ENCODE measurements at regions not wholly inside any gene's neighbourhood (a gene's known extent, or its start where the extent isn't known, plus 50 kb on each side); places are given as distances from the start of the nearest gene placed in this dataset.

DNA sequence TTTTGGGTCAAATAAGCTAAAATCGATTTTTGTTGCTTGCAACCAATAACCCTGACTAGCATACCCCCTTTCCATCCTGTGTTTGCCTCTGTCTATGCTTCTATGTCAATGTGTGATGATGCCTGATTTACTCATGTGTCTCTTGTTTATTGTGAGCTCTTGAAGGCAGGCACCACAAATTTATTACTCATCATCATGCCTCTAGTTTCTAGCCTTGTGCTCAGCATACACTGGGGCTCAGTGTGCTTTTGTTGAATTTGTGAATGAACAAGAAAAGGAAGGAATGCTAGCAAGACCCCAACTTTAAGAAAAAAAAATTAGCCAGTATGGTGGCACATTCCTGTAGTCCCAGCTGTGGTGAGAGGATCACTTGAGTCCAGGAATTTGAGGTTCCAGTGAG lies 119.1 kb upstream of the GPR139 start (continued):
- TF ChIP-seq, protein P1, sequence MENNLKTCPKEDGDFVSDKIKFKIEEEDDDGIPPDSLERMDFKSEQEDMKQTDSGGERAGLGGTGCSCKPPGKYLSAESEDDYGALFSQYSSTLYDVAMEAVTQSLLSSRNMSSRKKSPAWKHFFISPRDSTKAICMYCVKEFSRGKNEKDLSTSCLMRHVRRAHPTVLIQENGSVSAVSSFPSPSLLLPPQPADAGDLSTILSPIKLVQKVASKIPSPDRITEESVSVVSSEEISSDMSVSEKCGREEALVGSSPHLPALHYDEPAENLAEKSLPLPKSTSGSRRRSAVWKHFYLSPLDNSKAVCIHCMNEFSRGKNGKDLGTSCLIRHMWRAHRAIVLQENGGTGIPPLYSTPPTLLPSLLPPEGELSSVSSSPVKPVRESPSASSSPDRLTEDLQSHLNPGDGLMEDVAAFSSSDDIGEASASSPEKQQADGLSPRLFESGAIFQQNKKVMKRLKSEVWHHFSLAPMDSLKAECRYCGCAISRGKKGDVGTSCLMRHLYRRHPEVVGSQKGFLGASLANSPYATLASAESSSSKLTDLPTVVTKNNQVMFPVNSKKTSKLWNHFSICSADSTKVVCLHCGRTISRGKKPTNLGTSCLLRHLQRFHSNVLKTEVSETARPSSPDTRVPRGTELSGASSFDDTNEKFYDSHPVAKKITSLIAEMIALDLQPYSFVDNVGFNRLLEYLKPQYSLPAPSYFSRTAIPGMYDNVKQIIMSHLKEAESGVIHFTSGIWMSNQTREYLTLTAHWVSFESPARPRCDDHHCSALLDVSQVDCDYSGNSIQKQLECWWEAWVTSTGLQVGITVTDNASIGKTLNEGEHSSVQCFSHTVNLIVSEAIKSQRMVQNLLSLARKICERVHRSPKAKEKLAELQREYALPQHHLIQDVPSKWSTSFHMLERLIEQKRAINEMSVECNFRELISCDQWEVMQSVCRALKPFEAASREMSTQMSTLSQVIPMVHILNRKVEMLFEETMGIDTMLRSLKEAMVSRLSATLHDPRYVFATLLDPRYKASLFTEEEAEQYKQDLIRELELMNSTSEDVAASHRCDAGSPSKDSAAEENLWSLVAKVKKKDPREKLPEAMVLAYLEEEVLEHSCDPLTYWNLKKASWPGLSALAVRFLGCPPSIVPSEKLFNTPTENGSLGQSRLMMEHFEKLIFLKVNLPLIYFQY (CRISPR knock-in tag; IDR thresholded peaks at IDR 0.05; ENCODE audit: borderline replicate concordance) = no peak
- TF ChIP-seq, protein P2, sequence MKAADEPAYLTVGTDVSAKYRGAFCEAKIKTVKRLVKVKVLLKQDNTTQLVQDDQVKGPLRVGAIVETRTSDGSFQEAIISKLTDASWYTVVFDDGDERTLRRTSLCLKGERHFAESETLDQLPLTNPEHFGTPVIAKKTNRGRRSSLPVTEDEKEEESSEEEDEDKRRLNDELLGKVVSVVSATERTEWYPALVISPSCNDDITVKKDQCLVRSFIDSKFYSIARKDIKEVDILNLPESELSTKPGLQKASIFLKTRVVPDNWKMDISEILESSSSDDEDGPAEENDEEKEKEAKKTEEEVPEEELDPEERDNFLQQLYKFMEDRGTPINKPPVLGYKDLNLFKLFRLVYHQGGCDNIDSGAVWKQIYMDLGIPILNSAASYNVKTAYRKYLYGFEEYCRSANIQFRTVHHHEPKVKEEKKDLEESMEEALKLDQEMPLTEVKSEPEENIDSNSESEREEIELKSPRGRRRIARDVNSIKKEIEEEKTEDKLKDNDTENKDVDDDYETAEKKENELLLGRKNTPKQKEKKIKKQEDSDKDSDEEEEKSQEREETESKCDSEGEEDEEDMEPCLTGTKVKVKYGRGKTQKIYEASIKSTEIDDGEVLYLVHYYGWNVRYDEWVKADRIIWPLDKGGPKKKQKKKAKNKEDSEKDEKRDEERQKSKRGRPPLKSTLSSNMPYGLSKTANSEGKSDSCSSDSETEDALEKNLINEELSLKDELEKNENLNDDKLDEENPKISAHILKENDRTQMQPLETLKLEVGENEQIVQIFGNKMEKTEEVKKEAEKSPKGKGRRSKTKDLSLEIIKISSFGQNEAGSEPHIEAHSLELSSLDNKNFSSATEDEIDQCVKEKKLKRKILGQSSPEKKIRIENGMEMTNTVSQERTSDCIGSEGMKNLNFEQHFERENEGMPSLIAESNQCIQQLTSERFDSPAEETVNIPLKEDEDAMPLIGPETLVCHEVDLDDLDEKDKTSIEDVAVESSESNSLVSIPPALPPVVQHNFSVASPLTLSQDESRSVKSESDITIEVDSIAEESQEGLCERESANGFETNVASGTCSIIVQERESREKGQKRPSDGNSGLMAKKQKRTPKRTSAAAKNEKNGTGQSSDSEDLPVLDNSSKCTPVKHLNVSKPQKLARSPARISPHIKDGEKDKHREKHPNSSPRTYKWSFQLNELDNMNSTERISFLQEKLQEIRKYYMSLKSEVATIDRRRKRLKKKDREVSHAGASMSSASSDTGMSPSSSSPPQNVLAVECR (CRISPR knock-in tag; IDR thresholded peaks at IDR 0.05; ENCODE audit: borderline replicate concordance) = no peak
- no peak for TF ChIP-seq ZFX (CRISPR knock-in tag; IDR thresholded peaks at IDR 0.05; ENCODE audit: low read depth)
- TF ChIP-seq PCBP1 (IDR thresholded peaks at IDR 0.05; ENCODE audit: borderline replicate concordance, low read depth, low read length) = no peak
- TF ChIP-seq ATF1 (CRISPR knock-in tag; IDR thresholded peaks at IDR 0.05) = no peak
- no peak for TF ChIP-seq ZNF703 (CRISPR knock-in tag; IDR thresholded peaks at IDR 0.05; ENCODE audit: borderline replicate concordance)
- no peak for TF ChIP-seq HNRNPH1 (optimal IDR thresholded peaks at IDR 0.05; ENCODE audit: low read depth, low read length)
- TF ChIP-seq CCDC6 (CRISPR knock-in tag; IDR thresholded peaks at IDR 0.05) = no peak
- no peak for TF ChIP-seq ADNP (CRISPR knock-in tag; IDR thresholded peaks at IDR 0.05)
- TF ChIP-seq ZNF747 (CRISPR knock-in tag; IDR thresholded peaks at IDR 0.05; ENCODE audit: borderline replicate concordance) = no peak
